Thoracic aorta (tissue), 2 donors: ENCODE measurements at regions not wholly inside any gene's neighbourhood (a gene's known extent, or its start where the extent isn't known, plus 50 kb on each side); places are given as distances from the start of the nearest gene placed in this dataset.

ENCODE experiments used
- ATAC-seq: fragments of 150-250 bp; one replicate; pipeline ENCODE4 v1.8.0; 2017; ENCODE audit warnings: low read depth; ENCODE audit not compliant: insufficient number of reproducible peaks, low FRiP score
- DNase-seq: peaks from one replicate; pipeline ENCODE4 v3.0.0-alpha.2; 2020; ENCODE audit warnings: low spot score
- H3K27ac ChIP-seq, 2 donors: fragments of 200-600 bp; sonication (generic); 1 replicate in 1 of 2; 2 replicates in 1 of 2; pipeline ENCODE4 v1.5.1; 2016; ENCODE audit warnings: mild to moderate bottlenecking in 2 of 2, moderate library complexity in 2 of 2
- H3K27me3 ChIP-seq: fragments of 200-600 bp; sonication (generic); replicated peaks from 2 replicates; pipeline ENCODE4 v1.6.0; 2016; ENCODE audit warnings: mild to moderate bottlenecking; ENCODE audit not compliant: insufficient read depth
- H3K36me3 ChIP-seq: fragments of 200-600 bp; sonication (generic); one replicate; pipeline ENCODE4 v1.5.1; 2016
- H3K4me1 ChIP-seq, 2 donors: fragments of 200-600 bp; sonication (generic); 1 replicate in 1 of 2; 2 replicates in 1 of 2; pipeline versions ENCODE4 v1.5.1 to v1.6.0; 2016; ENCODE audit warnings: low read depth in 2 of 2, mild to moderate bottlenecking in 1 of 2; ENCODE audit not compliant: control insufficient read depth in 1 of 2
- H3K4me3 ChIP-seq: fragments of 200-600 bp; sonication (generic); 2 replicates; pipeline ENCODE4 v1.5.1; 2016; ENCODE audit warnings: mild to moderate bottlenecking
- H3K9me3 ChIP-seq: fragments of 200-600 bp; sonication (generic); 2 replicates; pipeline ENCODE4 v1.5.1; 2016
- TF ChIP-seq, protein P1 (sequence below): fragments of 200-600 bp; sonication (generic); IDR thresholded peaks from one replicate; pipeline ENCODE4 v1.5.1; 2019; ENCODE audit warnings: antibody characterized with exemption

DNA sequence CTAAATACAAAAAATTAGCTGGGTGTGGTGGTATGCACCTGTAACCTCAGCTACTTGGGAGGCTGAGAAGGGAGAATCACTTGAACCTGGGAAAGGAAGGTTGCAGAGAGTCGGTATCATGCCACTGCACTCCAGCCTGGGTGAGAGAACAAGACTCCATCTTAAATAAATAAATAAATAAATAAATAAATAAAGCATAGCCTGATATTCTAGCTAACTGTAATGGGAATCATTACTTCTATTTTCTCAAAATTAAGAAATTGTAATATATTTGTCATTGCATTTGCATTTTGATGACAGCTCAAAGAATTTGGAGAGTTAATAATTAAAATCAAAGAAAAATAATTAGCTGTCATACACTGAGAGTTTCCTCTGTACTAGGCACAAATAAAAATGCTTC, 561.1 kb downstream of the EFNB2 start:
- no peak overlapping the region for H3K27ac ChIP-seq
- no peaks in the 10 kb centered on the region for H3K36me3 ChIP-seq
- H3K27me3 ChIP-seq = no peaks in the 10 kb centered on the region
- H3K4me1 ChIP-seq = no peaks in the 10 kb centered on the region
- no peak for DNase-seq
- no peaks in the 10 kb centered on the region for H3K9me3 ChIP-seq
- no peak overlapping the region for H3K4me3 ChIP-seq
- TF ChIP-seq, protein P1, sequence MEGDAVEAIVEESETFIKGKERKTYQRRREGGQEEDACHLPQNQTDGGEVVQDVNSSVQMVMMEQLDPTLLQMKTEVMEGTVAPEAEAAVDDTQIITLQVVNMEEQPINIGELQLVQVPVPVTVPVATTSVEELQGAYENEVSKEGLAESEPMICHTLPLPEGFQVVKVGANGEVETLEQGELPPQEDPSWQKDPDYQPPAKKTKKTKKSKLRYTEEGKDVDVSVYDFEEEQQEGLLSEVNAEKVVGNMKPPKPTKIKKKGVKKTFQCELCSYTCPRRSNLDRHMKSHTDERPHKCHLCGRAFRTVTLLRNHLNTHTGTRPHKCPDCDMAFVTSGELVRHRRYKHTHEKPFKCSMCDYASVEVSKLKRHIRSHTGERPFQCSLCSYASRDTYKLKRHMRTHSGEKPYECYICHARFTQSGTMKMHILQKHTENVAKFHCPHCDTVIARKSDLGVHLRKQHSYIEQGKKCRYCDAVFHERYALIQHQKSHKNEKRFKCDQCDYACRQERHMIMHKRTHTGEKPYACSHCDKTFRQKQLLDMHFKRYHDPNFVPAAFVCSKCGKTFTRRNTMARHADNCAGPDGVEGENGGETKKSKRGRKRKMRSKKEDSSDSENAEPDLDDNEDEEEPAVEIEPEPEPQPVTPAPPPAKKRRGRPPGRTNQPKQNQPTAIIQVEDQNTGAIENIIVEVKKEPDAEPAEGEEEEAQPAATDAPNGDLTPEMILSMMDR = no peak
- no peak for ATAC-seq

- Histone ChIP-seq H3K4me1 (no peaks in the 10 kb centered on the region), H3K27me3 (no peaks in the 10 kb centered on the region), H3K9me3 (no peaks in the 10 kb centered on the region), H3K27ac (no peak overlapping the region), H3K4me3 (no peak overlapping the region), H3K36me3 (no peaks in the 10 kb centered on the region)
- DNase-seq = no peak
- ATAC-seq = no peak
- TF ChIP-seq, protein P1 = no peak
These were observed 562.5 kb downstream of the EFNB2 start for GRCh38 chr13:105972811-105973590.

GRCh38 chr13:105972306-105972721, 563.1 kb downstream of the EFNB2 start:
- no peaks in the 10 kb centered on the region for H3K4me1 ChIP-seq
- ATAC-seq (no peak), DNase-seq (no peak)
- TF ChIP-seq, protein P1 = no peak
- H3K36me3 ChIP-seq = no peaks in the 10 kb centered on the region
- no peaks in the 10 kb centered on the region for H3K27me3 ChIP-seq
- no peak overlapping the region for H3K27ac ChIP-seq
- no peak overlapping the region for H3K4me3 ChIP-seq
- H3K9me3 ChIP-seq = no peaks in the 10 kb centered on the region

- TF ChIP-seq, protein P1 = no peak
- Histone ChIP-seq H3K4me1 (no peaks in the 10 kb centered on the region), H3K27ac (no peak overlapping the region), H3K9me3 (no peaks in the 10 kb centered on the region), H3K27me3 (no peaks in the 10 kb centered on the region), H3K36me3 (no peaks in the 10 kb centered on the region), H3K4me3 (no peak overlapping the region)
- no peak for ATAC-seq
- no peak for DNase-seq
These were observed 563.7 kb downstream of the EFNB2 start for GRCh38 chr13:105971738-105972137.

- ATAC-seq (no peak), DNase-seq (no peak)
- no peaks in the 10 kb centered on the region for H3K9me3 ChIP-seq
- H3K36me3 ChIP-seq = no peaks in the 10 kb centered on the region
- no peak overlapping the region for H3K27ac ChIP-seq
- H3K27me3 ChIP-seq = no peaks in the 10 kb centered on the region
- no peak overlapping the region for H3K4me3 ChIP-seq
- no peaks in the 10 kb centered on the region for H3K4me1 ChIP-seq
- TF ChIP-seq, protein P1 = no peak
These were observed 564.1 kb downstream of the EFNB2 start for GRCh38 chr13:105971312-105971711.
